G401.6 (cell line): ENCODE measurements at regions not wholly inside any gene's neighbourhood (a gene's known extent, or its start where the extent isn't known, plus 50 kb on each side); places are given as distances from the start of the nearest gene placed in this dataset.

Experiments
- FAIRE-seq: peaks from 2 replicates; lab custom pipeline; 2012; peaks lifted over from hg19 to GRCh38; lab: Jason Lieb, UNC

- FAIRE-seq: no peak
Measured at GRCh38 chr7:25557379-25557917, 329.2 kb upstream of the NPVF start.

DNA sequence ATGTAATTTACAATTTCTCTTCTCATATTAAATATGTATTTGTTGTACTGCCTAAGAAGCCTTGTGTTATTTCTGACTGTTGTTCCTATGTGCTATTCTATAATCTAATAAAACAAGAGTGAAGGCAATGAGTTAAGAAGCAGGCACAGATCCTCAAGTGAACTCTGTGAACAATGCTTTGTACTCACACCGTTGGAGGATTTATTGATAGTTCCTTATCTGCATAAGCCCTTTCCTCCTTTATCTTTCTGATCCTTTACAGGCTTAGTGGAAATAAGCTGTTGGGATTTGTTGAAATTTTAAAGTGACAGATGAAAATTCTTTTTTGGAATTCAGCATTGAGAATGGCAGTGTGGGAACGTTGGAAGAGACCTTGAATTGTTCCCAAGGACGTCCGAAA is 329.6 kb upstream of the NPVF start:
- FAIRE-seq: peak; percentile 57

DNA sequence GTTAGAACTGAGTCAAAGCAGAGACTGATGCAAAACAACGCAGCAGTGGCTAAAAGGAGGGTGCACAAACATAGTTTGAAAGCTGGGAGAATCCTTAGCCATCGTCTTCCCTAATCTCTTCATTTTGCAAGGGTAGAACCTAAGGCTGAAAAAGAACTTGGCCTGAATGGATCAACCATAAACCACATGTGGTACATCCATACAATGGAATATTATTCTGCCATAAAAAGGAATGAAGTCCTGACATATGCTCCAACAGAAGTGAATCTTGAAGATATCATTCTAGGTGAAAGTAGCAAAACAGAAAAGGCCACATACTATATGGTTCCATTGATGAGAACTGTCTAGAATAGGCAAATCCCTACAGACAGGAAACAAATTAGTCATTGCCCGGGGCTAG is 330.3 kb upstream of the NPVF start:
- FAIRE-seq: no peak

- FAIRE-seq: no peak
Measured at GRCh38 chr7:25559581-25560367, 331.5 kb upstream of the NPVF start.

DNA sequence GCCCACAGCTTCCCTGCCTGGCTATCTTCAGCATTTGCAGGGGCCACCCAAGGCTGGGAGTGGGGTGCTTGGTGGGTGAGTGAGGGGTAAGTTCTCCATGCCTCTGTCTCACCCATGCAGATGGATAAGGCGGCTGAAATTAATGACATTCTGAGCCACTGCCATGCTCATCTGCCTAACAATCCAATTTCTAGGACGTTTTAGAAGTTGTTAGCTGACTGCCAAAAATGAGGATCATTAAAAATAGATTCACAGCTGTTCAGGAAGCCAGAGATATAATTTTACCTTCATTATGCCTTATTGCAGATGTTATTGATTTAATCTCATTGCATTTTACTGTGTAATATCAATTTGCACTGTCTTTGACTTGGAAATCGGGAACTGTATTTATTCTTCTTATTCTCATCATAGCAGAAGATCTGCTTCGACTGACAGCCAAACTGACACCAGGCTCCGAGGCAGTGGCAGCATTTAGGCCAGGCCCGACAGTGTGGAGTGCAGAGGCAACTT is 334.4 kb upstream of the NPVF start:
- FAIRE-seq: no peak

- no peak for FAIRE-seq
Measured at GRCh38 chr7:25565002-25565401, 336.7 kb upstream of the NPVF start.

- peak; percentile 99 for FAIRE-seq
Measured at GRCh38 chr7:25565949-25566348, 337.7 kb upstream of the NPVF start.

GRCh38 chr7:25567430-25567829 is 339.1 kb upstream of the NPVF start:
- FAIRE-seq: no peak

- no peak for FAIRE-seq
Measured at GRCh38 chr7:25569765-25570164, 341.5 kb upstream of the NPVF start.

GRCh38 chr7:25572423-25572822 is 344.1 kb upstream of the NPVF start:
- no peak for FAIRE-seq

- FAIRE-seq: no peak
Measured at GRCh38 chr7:25574828-25575227, 346.5 kb upstream of the NPVF start.

- FAIRE-seq: no peak
Measured at GRCh38 chr7:25575634-25576033, 347.3 kb upstream of the NPVF start.

DNA sequence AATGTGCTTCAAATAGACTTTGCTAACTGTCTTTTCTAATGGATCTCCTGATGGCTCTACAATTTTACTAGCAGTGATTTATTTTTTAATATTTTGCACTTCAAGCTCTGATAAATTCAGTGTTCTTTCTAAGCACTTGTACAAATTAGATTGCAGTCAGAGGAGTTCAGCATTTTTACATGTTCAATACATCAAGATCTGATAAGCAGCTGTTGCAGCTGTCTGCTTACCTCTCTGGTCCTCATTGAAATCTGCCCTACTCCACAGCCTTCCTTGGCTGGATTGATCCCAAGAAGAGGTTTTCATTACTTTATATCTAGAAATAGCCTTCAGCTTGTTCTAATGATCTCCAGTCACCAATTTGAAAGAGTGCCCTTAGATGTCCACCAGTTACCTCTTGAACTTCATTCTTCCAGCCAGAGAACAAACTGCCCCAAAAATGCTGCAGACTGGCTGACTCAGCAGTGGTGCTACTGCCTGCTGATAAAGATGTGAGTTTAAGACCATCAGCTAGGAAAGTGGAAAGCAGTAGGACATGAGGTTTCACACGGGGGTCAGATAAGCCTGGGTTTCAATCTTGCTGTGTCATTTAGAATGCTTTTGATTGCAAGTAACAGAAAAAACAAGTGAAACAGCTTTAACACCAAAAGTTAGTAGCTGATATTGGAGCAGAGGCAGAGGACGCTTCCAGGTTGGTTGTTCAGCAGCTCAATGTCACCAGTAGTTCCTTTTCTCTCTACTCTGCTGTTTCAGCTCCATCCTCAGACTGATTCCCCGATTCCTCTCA is 350.9 kb upstream of the NPVF start:
- FAIRE-seq: no peak

DNA sequence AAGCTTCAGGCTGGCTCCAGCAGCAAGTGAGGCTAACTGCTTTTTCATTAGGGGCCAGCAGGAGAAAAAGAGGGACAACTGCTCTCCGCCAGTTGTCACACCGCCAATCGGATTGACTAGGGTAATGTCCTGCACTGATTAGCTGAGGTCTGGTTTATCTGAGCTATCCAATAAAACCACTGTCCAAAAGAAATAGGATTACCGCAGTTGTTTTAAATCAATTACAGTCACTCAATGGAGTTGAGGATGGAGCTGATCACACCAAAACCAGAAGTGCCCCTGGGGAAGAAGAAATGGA is 351.4 kb upstream of the NPVF start:
- FAIRE-seq: no peak

GRCh38 chr7:25580141-25580540 is 351.9 kb upstream of the NPVF start:
- no peak for FAIRE-seq

GRCh38 chr7:25583621-25584020 is 355.3 kb upstream of the NPVF start:
- FAIRE-seq: no peak

GRCh38 chr7:25584112-25584938 is 356.0 kb upstream of the NPVF start:
- FAIRE-seq: no peak

DNA sequence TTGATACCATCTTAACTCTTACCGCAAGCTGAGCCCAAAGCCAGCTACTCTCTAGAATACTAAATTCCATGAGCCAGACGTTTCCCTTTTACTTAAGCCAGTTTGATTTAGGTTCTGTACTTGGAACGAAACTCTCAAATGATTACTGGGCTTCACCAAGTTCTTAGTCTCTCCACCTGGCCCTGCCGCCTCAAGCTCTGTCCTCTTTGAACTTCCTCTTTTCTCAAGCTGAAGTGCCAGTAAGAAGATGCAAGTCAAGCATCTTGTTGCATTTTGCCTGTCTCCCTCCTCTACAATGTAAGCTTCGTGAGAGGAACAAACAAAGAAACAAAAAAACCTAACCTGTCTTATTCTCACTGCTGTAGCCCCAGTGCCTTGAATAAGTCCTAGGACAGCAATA is 358.2 kb upstream of the NPVF start:
- FAIRE-seq: no peak

- no peak for FAIRE-seq
Measured at GRCh38 chr7:25594122-25594521, 365.8 kb upstream of the NPVF start.

- no peak for FAIRE-seq
Measured at GRCh38 chr7:25594728-25595127, 366.4 kb upstream of the NPVF start.

DNA sequence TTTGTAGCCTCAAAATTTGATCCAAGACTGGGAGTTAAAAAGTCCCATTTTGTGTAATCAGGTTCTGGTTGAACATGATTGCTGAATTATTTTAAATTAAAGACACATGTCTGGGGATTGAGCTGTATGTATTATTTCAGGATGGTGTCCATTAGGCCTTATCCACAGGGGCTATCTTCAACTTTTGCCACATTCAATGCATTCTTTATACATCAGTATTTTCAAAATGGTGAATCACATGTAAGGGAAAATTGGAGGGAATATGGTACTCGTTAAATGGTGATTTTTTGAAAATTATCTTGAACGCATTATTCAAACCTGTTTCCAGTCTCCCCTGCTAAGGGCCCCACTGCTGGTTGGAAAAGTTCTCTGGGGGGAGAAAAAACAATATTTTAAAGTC is 367.7 kb upstream of the NPVF start:
- FAIRE-seq: no peak

DNA sequence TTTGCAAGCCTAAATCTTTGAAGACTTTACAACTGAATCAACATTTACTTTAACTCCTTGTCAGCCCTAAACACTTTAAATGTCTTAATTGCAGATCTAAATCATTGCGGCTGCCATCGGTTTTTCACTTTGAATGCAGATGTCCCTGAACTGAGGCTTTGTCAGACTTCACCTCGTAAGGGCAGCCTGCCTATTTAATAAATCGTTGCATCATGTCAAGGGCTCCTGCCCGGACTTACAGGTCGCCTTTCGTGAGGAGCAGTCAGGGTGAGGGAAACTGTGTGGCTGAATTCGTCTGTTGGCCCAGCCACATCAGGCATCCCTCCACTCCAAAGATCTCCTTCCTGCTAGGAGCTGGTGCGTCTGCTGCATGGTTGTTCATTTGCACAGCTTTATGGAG is 368.2 kb upstream of the NPVF start:
- FAIRE-seq: no peak

DNA sequence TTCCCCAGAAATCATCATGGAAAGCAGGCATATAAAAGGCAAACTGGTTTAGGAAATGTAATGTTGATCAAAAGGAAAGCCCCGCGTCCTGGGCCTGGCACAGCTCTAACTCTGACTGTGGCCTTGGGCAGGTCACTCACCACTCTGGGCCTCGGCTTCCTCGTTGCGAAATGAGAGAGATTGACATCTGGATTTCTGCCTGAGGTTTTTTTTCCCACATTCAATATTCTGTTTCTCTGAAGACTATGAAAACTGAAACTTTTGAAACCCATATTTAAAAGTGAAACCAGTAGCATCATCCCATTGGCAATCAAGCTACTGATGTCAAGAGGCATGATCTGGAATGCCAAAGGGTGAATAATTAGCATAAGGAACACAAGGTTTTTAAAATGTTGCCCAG is 369.7 kb upstream of the NPVF start:
- FAIRE-seq: no peak
